Ishikawa (cell line): ENCODE measurements at regions not wholly inside any gene's neighbourhood (a gene's known extent, or its start where the extent isn't known, plus 50 kb on each side); places are given as distances from the start of the nearest gene placed in this dataset.

Source experiments
- CEBPB ChIP-seq: IDR thresholded peaks from 2 replicates; pipeline ENCODE4 v1.6.1; 2012
- CREB1 ChIP-seq: IDR thresholded peaks from 2 replicates; pipeline ENCODE4 v1.6.1; 2012; ENCODE audit warnings: low read depth
- EGR1 ChIP-seq: IDR thresholded peaks from 2 replicates; pipeline ENCODE4 v1.6.1; 2012
- EP300 ChIP-seq: IDR thresholded peaks from 2 replicates; pipeline ENCODE4 v1.6.1; 2012; ENCODE audit warnings: borderline replicate concordance
- FOXM1 ChIP-seq: IDR thresholded peaks from 2 replicates; pipeline ENCODE4 v1.6.1; 2012; ENCODE audit warnings: low read depth, borderline replicate concordance
- MAX ChIP-seq: IDR thresholded peaks from 2 replicates; pipeline ENCODE4 v1.6.1; 2012
- NFIC ChIP-seq: IDR thresholded peaks from 2 replicates; pipeline ENCODE4 v1.6.1; 2012
- RAD21 ChIP-seq: IDR thresholded peaks from 2 replicates; pipeline ENCODE4 v1.6.1; 2012; ENCODE audit warnings: low read depth
- REST ChIP-seq: IDR thresholded peaks from 2 replicates; pipeline ENCODE4 v1.6.1; 2012; ENCODE audit warnings: low read depth, mild to moderate bottlenecking
- TAF1 ChIP-seq: IDR thresholded peaks from 2 replicates; pipeline ENCODE4 v1.6.1; 2012; ENCODE audit warnings: low read depth, mild to moderate bottlenecking
- TCF12 ChIP-seq: IDR thresholded peaks from 2 replicates; pipeline ENCODE4 v1.6.1; 2012; ENCODE audit warnings: low read depth
- TEAD4 ChIP-seq: IDR thresholded peaks from 2 replicates; pipeline ENCODE4 v1.6.1; 2012
- YY1 ChIP-seq: IDR thresholded peaks from 2 replicates; pipeline ENCODE4 v1.6.1; 2012; ENCODE audit warnings: low read depth
- ZBTB7A ChIP-seq: IDR thresholded peaks from 2 replicates; pipeline ENCODE4 v1.6.1; 2012; ENCODE audit warnings: low read depth
- TF ChIP-seq, protein P1 (sequence below): IDR thresholded peaks from 2 replicates; pipeline ENCODE4 v1.6.1; 2012

DNA sequence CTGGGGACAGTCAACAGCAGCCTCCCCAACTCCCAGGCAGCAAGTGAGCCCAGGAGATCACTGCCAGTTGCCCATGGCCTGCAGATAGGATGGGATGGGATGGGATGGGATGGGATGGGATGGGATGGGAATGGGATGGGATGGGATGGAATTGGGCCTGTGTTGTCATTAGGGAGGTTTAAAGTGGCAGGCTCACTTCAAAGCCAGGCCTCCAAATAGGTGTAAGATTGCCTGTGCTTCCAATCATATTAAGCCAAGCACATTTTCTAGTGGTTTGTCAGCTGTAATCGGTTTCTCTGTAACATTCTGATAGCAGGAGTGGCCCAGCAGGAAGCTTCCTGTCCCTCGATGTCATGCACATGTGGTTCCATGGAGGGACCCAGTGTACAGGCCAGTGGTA is 82.7 kb upstream of the NXT1 start:
- TF ChIP-seq MAX: no peak
- TF ChIP-seq FOXM1: no peak
- TF ChIP-seq REST: no peak
- TF ChIP-seq EP300: no peak
- no peak for TF ChIP-seq CEBPB
- no peak for TF ChIP-seq CREB1
- TF ChIP-seq TAF1: no peak

DNA sequence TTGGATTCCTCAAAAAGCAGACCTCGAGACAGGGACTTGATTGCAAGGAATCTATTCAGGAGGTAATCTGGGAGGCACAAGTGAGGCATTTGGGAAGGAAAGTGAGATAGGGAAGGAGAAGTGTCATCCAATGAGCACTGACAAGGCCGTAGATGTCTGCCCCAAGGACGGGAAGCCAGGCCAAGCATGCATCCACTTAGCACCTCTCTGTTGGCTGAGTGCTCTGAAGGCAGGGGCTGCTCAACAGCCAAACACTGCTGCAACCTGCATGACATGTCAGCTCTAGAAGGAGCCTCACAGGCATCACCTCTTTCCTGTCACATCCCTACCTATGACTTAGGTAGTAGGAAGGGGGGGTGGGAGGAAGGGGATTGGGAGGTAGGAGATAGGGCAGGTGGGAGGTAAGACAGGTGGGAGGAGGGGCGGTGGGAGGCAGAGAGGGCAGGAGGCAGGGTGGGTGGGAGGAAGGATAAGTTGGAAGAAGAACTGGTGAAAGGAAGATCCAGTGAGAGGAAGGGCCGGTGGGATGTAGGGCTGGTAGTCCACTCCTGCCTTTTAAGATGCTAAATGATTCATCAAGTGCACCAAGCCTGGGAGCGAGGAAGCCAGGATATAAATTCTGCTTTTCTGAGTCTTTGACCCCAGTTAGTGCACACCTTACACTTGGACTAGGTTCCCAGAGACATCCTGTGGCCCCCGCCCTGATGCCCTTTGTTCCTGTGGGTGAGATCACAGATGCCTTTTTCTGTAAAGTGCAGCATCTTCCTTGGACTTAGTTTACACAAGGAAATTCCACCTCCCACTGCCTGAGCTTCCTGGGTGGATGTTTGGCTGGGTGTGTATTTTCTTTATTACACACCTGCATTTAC is 83.8 kb upstream of the NXT1 start:
- no peak for TF ChIP-seq NFIC
- no peak for TF ChIP-seq MAX
- TF ChIP-seq, protein P1, sequence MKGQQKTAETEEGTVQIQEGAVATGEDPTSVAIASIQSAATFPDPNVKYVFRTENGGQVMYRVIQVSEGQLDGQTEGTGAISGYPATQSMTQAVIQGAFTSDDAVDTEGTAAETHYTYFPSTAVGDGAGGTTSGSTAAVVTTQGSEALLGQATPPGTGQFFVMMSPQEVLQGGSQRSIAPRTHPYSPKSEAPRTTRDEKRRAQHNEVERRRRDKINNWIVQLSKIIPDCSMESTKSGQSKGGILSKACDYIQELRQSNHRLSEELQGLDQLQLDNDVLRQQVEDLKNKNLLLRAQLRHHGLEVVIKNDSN: no peak
- no peak for TF ChIP-seq TEAD4
- TF ChIP-seq EGR1: no peak
- no peak for TF ChIP-seq FOXM1
- no peak for TF ChIP-seq EP300
- TF ChIP-seq REST: no peak
- TF ChIP-seq CREB1: no peak
- TF ChIP-seq CEBPB: no peak
- TF ChIP-seq TAF1: no peak
- TF ChIP-seq YY1: no peak
- TF ChIP-seq RAD21: no peak
- no peak for TF ChIP-seq TCF12
- no peak for TF ChIP-seq ZBTB7A

GRCh38 chr20:23265226-23265625 is 85.4 kb upstream of the NXT1 start:
- TF ChIP-seq YY1: no peak
- TF ChIP-seq CREB1: no peak
- no peak for TF ChIP-seq FOXM1
- no peak for TF ChIP-seq MAX
- TF ChIP-seq, protein P1: no peak
- no peak for TF ChIP-seq EGR1

- TF ChIP-seq RAD21 (no peak), FOXM1 (no peak), EP300 (no peak), MAX (no peak), TCF12 (no peak), YY1 (no peak), CREB1 (no peak), TAF1 (no peak), ZBTB7A (no peak), CEBPB (no peak), NFIC (no peak)
- TF ChIP-seq, protein P1: no peak
These were observed 86.0 kb upstream of the NXT1 start for GRCh38 chr20:23264545-23264944.

DNA sequence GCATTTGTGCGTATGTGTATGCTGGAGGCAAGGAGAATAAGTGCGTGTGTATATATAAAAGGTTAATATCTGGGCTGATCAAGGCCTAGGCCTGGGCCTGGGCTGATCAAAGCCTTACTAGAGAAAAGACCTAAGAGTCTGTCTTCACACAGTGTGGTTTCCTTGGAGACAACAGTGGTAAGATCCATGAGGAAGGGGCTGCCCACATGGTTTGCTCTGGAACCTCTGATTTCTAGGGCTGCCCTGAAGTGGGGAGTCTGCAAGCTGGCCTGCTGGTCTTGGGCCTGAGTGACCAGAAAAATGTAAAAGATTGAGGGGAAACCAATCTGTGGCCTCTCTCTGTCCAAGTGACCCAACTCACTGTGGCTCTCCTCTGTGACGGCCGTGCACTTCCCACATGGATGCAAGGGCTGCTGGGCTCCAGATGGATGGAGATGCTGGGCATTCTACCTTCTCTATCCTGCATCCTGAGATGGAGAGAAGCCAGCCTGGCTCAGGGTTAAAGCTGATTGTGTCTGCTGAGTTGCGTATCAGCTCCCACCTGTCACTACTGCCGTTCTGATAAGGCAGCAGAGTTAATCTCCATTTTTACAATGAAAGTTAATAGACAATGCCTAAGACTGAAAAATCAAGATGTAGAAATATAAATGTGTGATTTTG is 90.3 kb upstream of the NXT1 start:
- TF ChIP-seq MAX (no peak), NFIC (no peak), EGR1 (no peak), EP300 (no peak), TAF1 (no peak)
